ENCODE measurements at regions not wholly inside any gene's neighbourhood (a gene's known extent, or its start where the extent isn't known, plus 50 kb on each side); places are given as distances from the start of the nearest gene placed in this dataset.
"Not testable (repeated sequence)": the region's sequence is repeated elsewhere in the genome, so short reads cannot be mapped to it uniquely, and the experiment has no call there.

DNA sequence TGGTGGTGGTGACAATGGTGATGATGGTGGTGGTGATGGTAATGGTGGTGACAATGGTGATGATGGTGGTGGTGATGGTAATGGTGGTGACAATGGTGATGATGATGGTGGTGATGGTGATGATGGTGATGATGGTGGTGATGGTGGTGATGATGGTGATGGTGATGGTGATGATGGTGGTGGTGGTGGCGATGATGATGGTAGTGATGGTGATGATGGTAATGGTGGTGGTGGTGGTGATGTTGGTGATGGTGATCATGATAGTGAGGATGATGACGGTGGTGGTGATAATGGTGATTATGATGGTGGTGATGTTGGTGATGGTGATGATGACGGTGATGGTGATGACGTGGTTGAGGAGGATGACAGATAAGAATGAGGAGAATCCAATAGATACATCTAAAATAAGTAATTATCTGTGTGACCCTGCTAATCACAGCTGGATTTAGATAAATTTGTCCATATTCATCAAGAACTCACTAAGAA is 170.7 kb upstream of the SFSWAP start:
- no peaks in the 10 kb centered on the region for H3K9me3 Mint-ChIP-seq (ENCODE audit: unreplicated experiment)
- no peaks in the 10 kb centered on the region for H3K4me1 Mint-ChIP-seq (ENCODE audit: unreplicated experiment)
- H3K27me3 Mint-ChIP-seq (ENCODE audit: unreplicated experiment): no peaks in the 10 kb centered on the region
- H3K27ac Mint-ChIP-seq (ENCODE audit: unreplicated experiment): no peak overlapping the region
- DNase-seq (ENCODE audit: low spot score): no peak
- no peak overlapping the region for H3K4me3 Mint-ChIP-seq (ENCODE audit: unreplicated experiment)
- no peak for TF ChIP-seq CTCF (IDR thresholded peaks at IDR 0.05; ENCODE audit: unreplicated experiment)
- no peaks in the 10 kb centered on the region for H3K36me3 Mint-ChIP-seq (ENCODE audit: low read depth, unreplicated experiment)

GRCh38 chr12:131541512-131541911 is 169.4 kb upstream of the SFSWAP start:
- H3K27ac Mint-ChIP-seq (ENCODE audit: unreplicated experiment); H3K9me3 Mint-ChIP-seq (ENCODE audit: unreplicated experiment); DNase-seq (ENCODE audit: low spot score); H3K4me1 Mint-ChIP-seq (ENCODE audit: unreplicated experiment); H3K4me3 Mint-ChIP-seq (ENCODE audit: unreplicated experiment); H3K36me3 Mint-ChIP-seq (ENCODE audit: low read depth, unreplicated experiment); H3K27me3 Mint-ChIP-seq (ENCODE audit: unreplicated experiment): not testable (repeated sequence)

DNA sequence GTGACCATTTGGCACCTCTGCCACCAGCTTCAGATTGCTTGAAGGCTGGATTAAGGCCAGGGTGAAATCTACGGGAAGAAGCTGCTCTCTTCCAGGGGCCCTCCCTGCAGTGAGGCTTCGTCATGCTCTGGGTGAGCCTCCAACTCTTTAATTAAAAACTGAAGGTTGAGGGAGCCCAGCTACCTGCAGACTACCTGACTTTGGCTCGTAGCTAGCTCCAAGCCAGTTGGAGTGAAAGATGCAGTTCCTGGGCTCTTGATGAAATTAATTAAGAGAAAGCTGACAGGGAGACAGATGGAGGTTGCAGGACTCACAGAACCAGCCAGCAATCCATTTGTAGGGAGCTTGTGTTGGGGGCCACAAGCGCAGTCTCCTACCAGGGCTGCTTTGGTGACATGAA is 168.5 kb upstream of the SFSWAP start:
- no peak for TF ChIP-seq CTCF (IDR thresholded peaks at IDR 0.05; ENCODE audit: unreplicated experiment)
- Mint-ChIP-seq H3K27ac (ENCODE audit: unreplicated experiment) (no peak overlapping the region), H3K9me3 (ENCODE audit: unreplicated experiment) (no peaks in the 10 kb centered on the region), H3K4me3 (ENCODE audit: unreplicated experiment) (no peak overlapping the region), H3K4me1 (ENCODE audit: unreplicated experiment) (no peaks in the 10 kb centered on the region), H3K27me3 (ENCODE audit: unreplicated experiment) (no peaks in the 10 kb centered on the region), H3K36me3 (ENCODE audit: low read depth, unreplicated experiment) (no peaks in the 10 kb centered on the region)
- no peak for DNase-seq (ENCODE audit: low spot score)

DNA sequence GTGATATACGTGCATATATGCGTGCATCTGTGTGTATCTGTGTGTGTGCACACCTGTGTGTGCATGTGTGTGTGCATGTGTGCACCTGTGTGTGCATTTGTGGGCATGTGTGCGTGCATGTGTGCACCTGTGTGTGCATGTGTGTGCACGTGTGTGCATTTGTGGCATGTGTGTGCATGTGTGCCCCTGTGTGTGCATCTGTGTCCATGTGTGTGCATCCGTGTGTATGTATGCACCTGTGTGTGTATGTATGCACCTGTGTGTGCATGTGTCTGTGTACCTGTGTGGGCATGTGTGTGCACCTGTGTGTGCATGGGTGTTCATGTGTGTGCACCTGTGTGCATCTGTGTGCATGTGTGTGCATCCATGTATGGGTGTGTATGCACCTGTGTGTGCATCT is 167.8 kb upstream of the SFSWAP start:
- H3K4me1 Mint-ChIP-seq (ENCODE audit: unreplicated experiment): no peaks in the 10 kb centered on the region
- TF ChIP-seq CTCF (IDR thresholded peaks at IDR 0.05; ENCODE audit: unreplicated experiment): no peak
- H3K9me3 Mint-ChIP-seq (ENCODE audit: unreplicated experiment): no peaks in the 10 kb centered on the region
- no peaks in the 10 kb centered on the region for H3K36me3 Mint-ChIP-seq (ENCODE audit: low read depth, unreplicated experiment)
- DNase-seq (ENCODE audit: low spot score): no peak
- no peak overlapping the region for H3K4me3 Mint-ChIP-seq (ENCODE audit: unreplicated experiment)
- peak overlapping the region; percentile 44 for H3K27ac Mint-ChIP-seq (ENCODE audit: unreplicated experiment)
- no peaks in the 10 kb centered on the region for H3K27me3 Mint-ChIP-seq (ENCODE audit: unreplicated experiment)

- Mint-ChIP-seq H3K27me3 (ENCODE audit: unreplicated experiment) (no peaks in the 10 kb centered on the region), H3K4me1 (ENCODE audit: unreplicated experiment) (no peaks in the 10 kb centered on the region), H3K27ac (ENCODE audit: unreplicated experiment) (no peak overlapping the region), H3K36me3 (ENCODE audit: low read depth, unreplicated experiment) (no peaks in the 10 kb centered on the region), H3K9me3 (ENCODE audit: unreplicated experiment) (no peaks in the 10 kb centered on the region), H3K4me3 (ENCODE audit: unreplicated experiment) (no peak overlapping the region)
- TF ChIP-seq CTCF (IDR thresholded peaks at IDR 0.05; ENCODE audit: unreplicated experiment): no peak
- no peak for DNase-seq (ENCODE audit: low spot score)
Observed at GRCh38 chr12:131547555-131547954, 163.3 kb upstream of the SFSWAP start.

DNA sequence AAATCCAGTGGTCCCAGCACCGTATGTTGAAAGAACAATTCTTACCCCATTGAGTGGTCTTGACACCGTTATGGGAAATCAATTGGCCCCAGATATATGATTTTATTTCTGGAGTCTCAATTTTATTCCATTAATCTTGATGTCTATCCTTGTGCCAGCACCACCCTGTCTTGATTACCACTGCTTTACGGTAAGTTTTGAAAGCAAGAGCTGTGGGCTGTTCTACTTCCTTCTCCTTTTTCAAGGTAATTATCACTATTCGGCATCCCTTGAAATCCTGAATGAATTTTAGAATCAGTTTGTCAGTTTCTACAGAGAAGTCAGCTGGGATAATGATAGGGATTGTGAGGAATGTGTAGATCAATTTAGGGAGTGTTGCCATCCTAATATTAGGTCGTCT is 160.8 kb upstream of the SFSWAP start:
- H3K27ac Mint-ChIP-seq (ENCODE audit: unreplicated experiment): no peak overlapping the region
- DNase-seq (ENCODE audit: low spot score): no peak
- TF ChIP-seq CTCF (IDR thresholded peaks at IDR 0.05; ENCODE audit: unreplicated experiment): no peak
- H3K27me3 Mint-ChIP-seq (ENCODE audit: unreplicated experiment): no peaks in the 10 kb centered on the region
- H3K36me3 Mint-ChIP-seq (ENCODE audit: low read depth, unreplicated experiment): no peaks in the 10 kb centered on the region
- H3K9me3 Mint-ChIP-seq (ENCODE audit: unreplicated experiment): no peaks in the 10 kb centered on the region
- no peaks in the 10 kb centered on the region for H3K4me1 Mint-ChIP-seq (ENCODE audit: unreplicated experiment)
- H3K4me3 Mint-ChIP-seq (ENCODE audit: unreplicated experiment): no peak overlapping the region
